Smooth muscle cell (in vitro differentiated cells): ENCODE measurements at regions not wholly inside any gene's neighbourhood (a gene's known extent, or its start where the extent isn't known, plus 50 kb on each side); places are given as distances from the start of the nearest gene placed in this dataset.
A peak's percentile ranks its signal among the peaks of the same experiment; 100 is the strongest.

Source experiments
- DNase-seq: peaks from one replicate; lab custom pipeline; 2025; ENCODE audit not compliant: unreplicated experiment; lab: John Stamatoyannopoulos, UW
- H2AFZ ChIP-seq: fragments of 200-600 bp; sonication (generic); 2 replicates; pipeline ENCODE4 v1.6.0; 2016; ENCODE audit warnings: antibody characterized with exemption, low read depth, mild to moderate bottlenecking
- H3F3A ChIP-seq: fragments of 200-600 bp; sonication (generic); 2 replicates; pipeline ENCODE4 v1.6.0; 2017; ENCODE audit warnings: antibody characterized with exemption, low read depth
- H3K27ac ChIP-seq: fragments of 200-600 bp; sonication (generic); 2 replicates; pipeline ENCODE4 v1.5.1; 2016; ENCODE audit warnings: low read depth, mild to moderate bottlenecking
- H3K27me3 ChIP-seq: fragments of 200-600 bp; sonication (generic); 2 replicates; pipeline ENCODE4 v1.6.1; 2016; ENCODE audit warnings: low read depth, mild to moderate bottlenecking
- H3K36me3 ChIP-seq: fragments of 200-600 bp; sonication (generic); 2 replicates; pipeline ENCODE4 v1.5.1; 2016; ENCODE audit warnings: low read depth
- H3K4me1 ChIP-seq: fragments of 200-600 bp; sonication (generic); 2 replicates; pipeline ENCODE4 v1.5.1; 2016; ENCODE audit warnings: low read depth
- H3K4me2 ChIP-seq: fragments of 200-600 bp; sonication (generic); 2 replicates; pipeline ENCODE4 v1.6.0; 2016; ENCODE audit warnings: mild to moderate bottlenecking
- H3K4me3 ChIP-seq: fragments of 200-600 bp; sonication (generic); 2 replicates; pipeline ENCODE4 v1.5.1; 2016; ENCODE audit warnings: mild to moderate bottlenecking
- H3K79me2 ChIP-seq: fragments of 200-600 bp; sonication (generic); 2 replicates; pipeline ENCODE4 v1.6.0; 2016; ENCODE audit warnings: low read depth, mild to moderate bottlenecking
- H3K9ac ChIP-seq: fragments of 200-600 bp; sonication (generic); 2 replicates; pipeline ENCODE4 v1.6.0; 2016; ENCODE audit warnings: low read depth
- H3K9me3 ChIP-seq: fragments of 200-600 bp; sonication (generic); replicated peaks from 2 replicates; pipeline ENCODE4 v1.5.1; 2016; ENCODE audit warnings: low read depth
- H4K20me1 ChIP-seq: fragments of 200-600 bp; sonication (generic); 2 replicates; pipeline ENCODE4 v1.6.0; 2016; ENCODE audit warnings: low read depth
- CTCF ChIP-seq: fragments of 200-600 bp; sonication (generic); IDR thresholded peaks from 2 replicates; pipeline ENCODE4 v1.5.1; 2017; ENCODE audit warnings: borderline replicate concordance, mild to moderate bottlenecking, antibody characterized with exemption; ENCODE audit not compliant: insufficient read depth, poor library complexity, severe bottlenecking
- WGBS: methylation state at CpG from one replicate; pipeline ENCODE4 v1.1.7; 2016; ENCODE audit warnings: low lambda C conversion rate; 5-methylcytosine and 5-hydroxymethylcytosine counted together

- no peak overlapping the region for H3K27ac ChIP-seq
- no peaks in the 10 kb centered on the region for H3F3A ChIP-seq
- no peaks in the 10 kb centered on the region for H3K27me3 ChIP-seq
- no peak overlapping the region for H3K9ac ChIP-seq
- H3K9me3 ChIP-seq: no peaks in the 10 kb centered on the region
- no peak overlapping the region for H3K4me3 ChIP-seq
- no peak overlapping the region for H2AFZ ChIP-seq
- no peaks in the 10 kb centered on the region for H4K20me1 ChIP-seq
- no peaks in the 10 kb centered on the region for H3K36me3 ChIP-seq
- H3K4me1 ChIP-seq: no peaks in the 10 kb centered on the region
- WGBS: 78% methylated on average over 1 of the region's 1 CpG
- TF ChIP-seq CTCF: no peak
- no peak for DNase-seq
- no peak overlapping the region for H3K4me2 ChIP-seq
- no peaks in the 10 kb centered on the region for H3K79me2 ChIP-seq
These were observed 613.7 kb upstream of the ACVR2A start for GRCh38 chr2:147231081-147231480.

- H3K36me3 ChIP-seq: no peaks in the 10 kb centered on the region
- H4K20me1 ChIP-seq: no peaks in the 10 kb centered on the region
- H3K4me1 ChIP-seq: no peaks in the 10 kb centered on the region
- peak overlapping the region; percentile 27 for H2AFZ ChIP-seq
- H3F3A ChIP-seq: no peaks in the 10 kb centered on the region
- H3K4me2 ChIP-seq: no peak overlapping the region
- TF ChIP-seq CTCF: no peak
- H3K4me3 ChIP-seq: no peak overlapping the region
- no peaks in the 10 kb centered on the region for H3K79me2 ChIP-seq
- no peak for DNase-seq
- H3K27ac ChIP-seq: no peak overlapping the region
- 76% methylated on average over 2 of the region's 2 CpGs for whole genome bisulfite sequencing
- H3K9ac ChIP-seq: no peak overlapping the region
- H3K27me3 ChIP-seq: no peaks in the 10 kb centered on the region
- no peaks in the 10 kb centered on the region for H3K9me3 ChIP-seq
These were observed 617.5 kb upstream of the ACVR2A start for GRCh38 chr2:147227313-147227712.

DNA sequence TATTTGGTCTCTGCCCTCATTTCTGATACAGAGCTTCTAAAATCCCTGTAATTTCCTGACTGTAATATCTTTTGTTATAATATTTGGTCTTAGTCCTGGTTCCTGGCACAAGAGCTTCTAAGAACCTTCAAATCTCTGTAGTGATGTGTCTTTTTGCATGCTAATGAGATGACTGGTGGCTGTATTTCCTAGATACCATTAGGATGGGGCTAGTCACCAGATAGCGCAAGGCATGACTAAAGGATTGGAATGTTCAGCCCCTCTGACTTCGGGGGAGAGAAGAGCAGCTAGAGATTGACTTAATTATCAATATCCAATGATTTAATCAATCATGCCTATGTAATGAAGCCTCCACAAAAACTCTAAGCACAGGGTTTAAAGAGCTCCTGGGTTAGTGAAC lies 620.8 kb upstream of the ACVR2A start:
- Histone ChIP-seq H3K27ac (no peak overlapping the region), H4K20me1 (no peaks in the 10 kb centered on the region), H3K9ac (no peak overlapping the region), H2AFZ (no peak overlapping the region), H3K27me3 (no peaks in the 10 kb centered on the region), H3K4me1 (no peaks in the 10 kb centered on the region), H3K9me3 (no peaks in the 10 kb centered on the region), H3K4me2 (no peak overlapping the region), H3K4me3 (no peak overlapping the region), H3K79me2 (no peaks in the 10 kb centered on the region), H3K36me3 (no peaks in the 10 kb centered on the region), H3F3A (no peaks in the 10 kb centered on the region)
- WGBS: 52% methylated on average over 2 of the region's 2 CpGs
- TF ChIP-seq CTCF: no peak
- DNase-seq: no peak

DNA sequence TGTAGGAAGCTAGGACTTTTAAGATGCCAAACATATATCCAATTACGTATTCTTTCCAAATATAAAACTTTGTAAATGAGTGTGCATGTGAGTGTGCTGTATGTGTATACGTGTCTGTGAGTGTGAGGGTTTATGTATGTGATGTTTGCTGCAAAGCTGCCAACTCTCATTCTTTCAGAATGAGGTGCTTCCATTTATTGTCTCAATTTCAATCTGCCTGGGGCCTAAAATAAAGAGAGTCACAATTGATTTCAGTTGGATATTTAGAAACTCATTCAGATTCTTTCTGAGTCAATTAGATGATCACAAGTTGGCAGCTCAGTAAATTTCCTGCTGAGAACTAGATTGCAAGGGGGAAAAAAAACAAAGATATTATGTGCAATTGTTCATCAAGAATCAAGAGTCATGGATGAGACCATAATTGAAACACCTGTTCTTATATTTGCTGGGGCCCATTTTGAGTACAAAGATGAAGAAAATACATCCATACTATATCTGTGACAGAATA lies 621.2 kb upstream of the ACVR2A start:
- no peak overlapping the region for H3K27ac ChIP-seq
- H3K4me3 ChIP-seq: no peak overlapping the region
- no peak overlapping the region for H2AFZ ChIP-seq
- H3K79me2 ChIP-seq: no peaks in the 10 kb centered on the region
- no peak overlapping the region for H3K9ac ChIP-seq
- no peaks in the 10 kb centered on the region for H4K20me1 ChIP-seq
- H3K9me3 ChIP-seq: no peaks in the 10 kb centered on the region
- no peak for DNase-seq
- no peaks in the 10 kb centered on the region for H3K27me3 ChIP-seq
- no peak overlapping the region for H3K4me2 ChIP-seq
- no peaks in the 10 kb centered on the region for H3F3A ChIP-seq
- no peak for TF ChIP-seq CTCF
- no peaks in the 10 kb centered on the region for H3K36me3 ChIP-seq
- no peaks in the 10 kb centered on the region for H3K4me1 ChIP-seq
- whole genome bisulfite sequencing: 91% methylated on average over 2 of the region's 2 CpGs
